Sigmoid colon (tissue), 6 donors: ENCODE measurements at regions not wholly inside any gene's neighbourhood (a gene's known extent, or its start where the extent isn't known, plus 50 kb on each side); places are given as distances from the start of the nearest gene placed in this dataset.

Experiments
- DNase-seq: peaks from one replicate; pipeline ENCODE4 v3.0.0-alpha.2; 2019
- H3K27ac ChIP-seq, 4 donors: fragments of 200-600 bp; sonication (generic); one replicate each; pipeline ENCODE4 v1.5.1; 2016 to 2019; ENCODE audit warnings: mild to moderate bottlenecking in 1 of 4
- H3K27me3 ChIP-seq, 3 donors: fragments of 200-600 bp; sonication (generic); one replicate each; pipeline ENCODE4 v1.5.1; 2019; ENCODE audit warnings: mild to moderate bottlenecking in 1 of 3
- H3K36me3 ChIP-seq, 4 donors: fragments of 200-600 bp; sonication (generic); one replicate each; pipeline ENCODE4 v1.5.1; 2016 to 2019
- H3K4me1 ChIP-seq, 4 donors: fragments of 200-600 bp; sonication (generic); one replicate each; pipeline ENCODE4 v1.5.1; 2017 to 2019
- H3K4me3 ChIP-seq, 4 donors: fragments of 200-600 bp; sonication (generic); one replicate each; pipeline ENCODE4 v1.5.1; 2017 to 2019; ENCODE audit warnings: mild to moderate bottlenecking in 2 of 4, moderate library complexity in 1 of 4
- H3K9me3 ChIP-seq, 4 donors: fragments of 200-600 bp in 3 of 4; sonication (generic) in 3 of 4; one replicate each; pipeline versions ENCODE4 v1.5.1 to v1.6.1; 2013 to 2019
- EP300 ChIP-seq, 4 donors: sonication (generic); formaldehyde crosslinking; IDR thresholded peaks; one replicate each; pipeline ENCODE4 v1.6.1; 2017; ENCODE audit warnings: antibody characterized with exemption in 4 of 4
- POLR2A ChIP-seq, 2 donors: fragments of 450-650 bp; IDR thresholded peaks; one replicate each; pipeline ENCODE4 v1.6.1; 2016; ENCODE audit warnings: antibody characterized with exemption in 2 of 2, mild to moderate bottlenecking in 2 of 2, moderate library complexity in 2 of 2
- POLR2AphosphoS5 ChIP-seq, 4 donors: sonication (generic); formaldehyde crosslinking; IDR thresholded peaks; one replicate each; pipeline ENCODE4 v1.6.1; 2017; ENCODE audit warnings: antibody characterized with exemption in 4 of 4
- WGBS, 2 donors: extraction: QIAGEN DNeasy Blood & Tissue Kit; methylation state at CpG; one replicate each; pipeline ENCODE4 v1.1.7; 2013; 5-methylcytosine and 5-hydroxymethylcytosine counted together
- intact Hi-C: fragments of 100-400 bp; cut with DNase I; formaldehyde crosslinking; loops from one replicate; pipeline ENCODE4 v1.15.1; 2023
- TF ChIP-seq, protein P1 (sequence below), 4 experiments: fragments of 450-650 bp in 3 of 4; fragments of 200-600 bp in 1 of 4; IDR thresholded peaks; one replicate each; pipeline ENCODE4 v1.5.1; 2016 to 2019; ENCODE audit warnings: antibody characterized with exemption in 4 of 4, mild to moderate bottlenecking in 3 of 4, moderate library complexity in 2 of 4
- donor health status: healthy with polysubstance abuse.
- donor health status: healthy.

DNA sequence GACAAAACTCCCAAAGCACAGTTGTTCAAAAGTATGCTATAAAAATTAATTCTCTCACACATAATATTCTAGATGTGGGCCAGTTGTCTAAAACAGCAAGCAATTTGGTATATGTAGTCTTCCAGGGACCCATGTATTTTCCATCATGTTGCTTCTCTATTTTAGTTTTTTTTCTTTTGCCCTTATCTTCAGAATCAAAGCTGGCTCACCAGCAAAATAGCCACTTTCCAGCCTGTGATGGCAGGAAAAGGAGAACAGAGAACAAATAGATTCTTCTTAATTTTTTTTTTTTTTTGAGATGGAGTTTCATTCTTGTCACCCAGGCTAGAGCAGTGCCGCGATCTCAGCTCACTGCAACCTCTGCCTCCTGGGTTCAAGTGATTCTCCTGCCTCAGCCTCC lies 680.8 kb upstream of the TENM3 start:
- no peaks in the 10 kb centered on the region for H3K36me3 ChIP-seq
- intact Hi-C loops = no loop called here
- H3K9me3 ChIP-seq = no peaks in the 10 kb centered on the region
- TF ChIP-seq POLR2A (IDR thresholded peaks at IDR 0.05) (no peak), EP300 (IDR thresholded peaks at IDR 0.05) (no peak), POLR2AphosphoS5 (IDR thresholded peaks at IDR 0.05) (no peak)
- TF ChIP-seq, protein P1, sequence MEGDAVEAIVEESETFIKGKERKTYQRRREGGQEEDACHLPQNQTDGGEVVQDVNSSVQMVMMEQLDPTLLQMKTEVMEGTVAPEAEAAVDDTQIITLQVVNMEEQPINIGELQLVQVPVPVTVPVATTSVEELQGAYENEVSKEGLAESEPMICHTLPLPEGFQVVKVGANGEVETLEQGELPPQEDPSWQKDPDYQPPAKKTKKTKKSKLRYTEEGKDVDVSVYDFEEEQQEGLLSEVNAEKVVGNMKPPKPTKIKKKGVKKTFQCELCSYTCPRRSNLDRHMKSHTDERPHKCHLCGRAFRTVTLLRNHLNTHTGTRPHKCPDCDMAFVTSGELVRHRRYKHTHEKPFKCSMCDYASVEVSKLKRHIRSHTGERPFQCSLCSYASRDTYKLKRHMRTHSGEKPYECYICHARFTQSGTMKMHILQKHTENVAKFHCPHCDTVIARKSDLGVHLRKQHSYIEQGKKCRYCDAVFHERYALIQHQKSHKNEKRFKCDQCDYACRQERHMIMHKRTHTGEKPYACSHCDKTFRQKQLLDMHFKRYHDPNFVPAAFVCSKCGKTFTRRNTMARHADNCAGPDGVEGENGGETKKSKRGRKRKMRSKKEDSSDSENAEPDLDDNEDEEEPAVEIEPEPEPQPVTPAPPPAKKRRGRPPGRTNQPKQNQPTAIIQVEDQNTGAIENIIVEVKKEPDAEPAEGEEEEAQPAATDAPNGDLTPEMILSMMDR (IDR thresholded peaks at IDR 0.05) = no peak
- H3K4me3 ChIP-seq = no peak overlapping the region
- WGBS, 2 donors = 99% methylated on average over 2 of the region's 2 CpGs
- no peaks in the 10 kb centered on the region for H3K4me1 ChIP-seq
- DNase-seq = no peak
- no peak overlapping the region for H3K27ac ChIP-seq
- H3K27me3 ChIP-seq = no peaks in the 10 kb centered on the region

DNA sequence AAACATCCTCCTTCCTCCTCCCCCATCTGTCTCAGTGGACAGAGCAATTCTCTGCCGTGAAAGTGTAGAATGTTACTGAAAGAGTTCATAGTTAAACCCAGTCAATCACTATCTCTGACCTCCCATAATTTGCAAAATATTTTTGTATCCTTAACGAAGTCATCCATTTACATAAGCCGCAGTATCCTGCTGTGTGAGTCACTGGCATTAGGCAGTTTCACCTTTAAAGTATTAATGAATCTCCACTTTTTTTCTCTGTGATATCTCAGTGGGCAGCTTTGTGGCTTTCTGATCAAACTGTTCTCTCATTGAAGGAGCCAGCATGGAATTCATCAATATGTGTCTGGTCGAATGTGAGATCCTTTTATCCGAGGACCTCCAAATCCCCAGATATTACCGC lies 678.6 kb upstream of the TENM3 start:
- no peaks in the 10 kb centered on the region for H3K4me1 ChIP-seq
- intact Hi-C loops = loop anchor here (5.0 kb wide), 1 partner anchor 1243 kb away; no protein-coding TSS in a partner anchor

DNA sequence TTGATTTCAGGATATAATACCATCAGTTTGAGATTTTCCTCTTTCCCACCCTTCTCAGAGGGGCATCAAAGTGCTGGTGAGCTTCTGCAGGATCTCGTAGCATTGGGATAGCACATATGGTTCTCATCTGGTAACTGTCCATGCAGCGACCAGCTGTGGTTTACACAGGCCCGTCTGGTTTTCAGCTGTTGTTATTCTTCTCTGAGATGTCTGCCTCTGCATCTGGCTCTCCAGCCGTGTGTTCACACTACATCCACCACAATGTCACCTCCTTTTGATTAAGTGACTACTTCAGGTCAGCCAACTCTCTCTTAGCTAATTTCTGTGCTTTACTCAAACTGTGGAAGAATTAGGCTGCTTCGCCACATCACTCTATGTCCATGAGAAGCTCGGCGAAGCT lies 676.7 kb upstream of the TENM3 start:
- H3K36me3 ChIP-seq = no peaks in the 10 kb centered on the region
- no peaks in the 10 kb centered on the region for H3K4me1 ChIP-seq
- H3K4me3 ChIP-seq = no peak overlapping the region
- WGBS, 2 donors = 62 to 76% methylated on average over 7 of the region's 7 CpGs
- H3K9me3 ChIP-seq = no peaks in the 10 kb centered on the region
- TF ChIP-seq POLR2AphosphoS5 (IDR thresholded peaks at IDR 0.05) = peak in 2 of 4 donors; percentile 56 to 57
- TF ChIP-seq, protein P1 (IDR thresholded peaks at IDR 0.05) = no peak
- no peaks in the 10 kb centered on the region for H3K27me3 ChIP-seq
- intact Hi-C loops = loop anchor here (5.0 kb wide), 1 partner anchor 1241 kb away; no protein-coding TSS in a partner anchor
- no peak for DNase-seq
- no peak overlapping the region for H3K27ac ChIP-seq

More for the DNA sequence above, 678.6 kb upstream of the TENM3 start:
- Histone ChIP-seq H3K4me3 (no peak overlapping the region), H3K36me3 (no peaks in the 10 kb centered on the region), H3K9me3 (no peaks in the 10 kb centered on the region), H3K27ac (no peak overlapping the region), H3K27me3 (no peaks in the 10 kb centered on the region)
- no peak for DNase-seq
- WGBS, 2 donors = 82 to 88% methylated on average over 6 of the region's 6 CpGs
- TF ChIP-seq, protein P1 (IDR thresholded peaks at IDR 0.05) = no peak
- TF ChIP-seq POLR2A (IDR thresholded peaks at IDR 0.05) (no peak), POLR2AphosphoS5 (IDR thresholded peaks at IDR 0.05) (no peak), EP300 (IDR thresholded peaks at IDR 0.05) (no peak)

DNA sequence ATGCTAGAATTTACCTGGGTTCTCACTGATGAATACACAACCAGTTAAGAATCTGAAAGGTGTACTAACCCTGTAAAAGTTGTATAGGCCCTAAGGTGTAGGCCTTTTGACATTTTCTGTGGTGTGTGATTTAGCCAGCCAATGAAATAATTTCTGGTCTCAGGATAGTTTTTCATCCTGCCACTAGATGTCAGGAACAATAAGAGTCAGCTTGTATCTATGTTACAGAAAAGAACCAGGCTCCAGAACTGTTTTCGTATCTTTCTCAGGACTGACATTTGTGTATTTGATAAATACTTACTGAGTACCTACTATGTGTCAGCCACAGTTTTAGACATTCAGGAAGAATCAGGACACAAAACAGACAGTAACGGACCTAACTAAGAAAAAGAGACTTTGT lies 673.6 kb upstream of the TENM3 start:
- no peaks in the 10 kb centered on the region for H3K4me1 ChIP-seq
- 45 to 58% methylated on average over 2 of the region's 2 CpGs for WGBS, 2 donors
- no peaks in the 10 kb centered on the region for H3K36me3 ChIP-seq
- DNase-seq = no peak
- H3K9me3 ChIP-seq = no peaks in the 10 kb centered on the region
- no peaks in the 10 kb centered on the region for H3K27me3 ChIP-seq
- no peak overlapping the region for H3K27ac ChIP-seq
- no peak for TF ChIP-seq EP300 (IDR thresholded peaks at IDR 0.05)
- no peak for TF ChIP-seq POLR2A (IDR thresholded peaks at IDR 0.05)
- TF ChIP-seq, protein P1 (IDR thresholded peaks at IDR 0.05) = peak in 3 of 4 experiments; percentile 8 to 28 (median 27)
- no peak for TF ChIP-seq POLR2AphosphoS5 (IDR thresholded peaks at IDR 0.05)
- no peak overlapping the region for H3K4me3 ChIP-seq
- intact Hi-C loops = loop anchor here (5.0 kb wide), 1 partner anchor 1238 kb away; no protein-coding TSS in a partner anchor

DNA sequence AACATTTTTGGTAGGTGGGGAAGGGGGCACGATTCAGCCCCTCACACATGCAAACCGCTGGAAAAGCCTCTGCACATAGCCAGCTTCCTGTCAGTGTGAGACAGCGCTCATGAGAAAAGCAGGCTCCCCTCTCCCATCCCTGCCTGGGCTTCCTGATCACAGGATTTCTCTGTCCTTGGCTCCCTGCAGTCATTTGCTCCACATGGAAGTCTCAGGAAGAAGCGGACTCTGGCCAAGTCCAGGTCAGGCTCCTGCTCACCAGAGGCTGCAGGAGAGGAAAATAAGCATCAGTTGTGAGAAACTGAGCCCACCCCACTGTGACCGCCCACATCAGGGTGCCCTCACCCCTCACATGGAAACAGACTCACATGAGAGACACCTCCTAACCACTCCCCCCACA lies 664.3 kb upstream of the TENM3 start:
- DNase-seq = no peak
- 60 to 63% methylated on average over 5 of the region's 5 CpGs for WGBS, 2 donors
- Histone ChIP-seq H3K27ac (no peak overlapping the region), H3K4me3 (no peak overlapping the region), H3K4me1 (no peaks in the 10 kb centered on the region), H3K27me3 (no peaks in the 10 kb centered on the region), H3K9me3 (no peaks in the 10 kb centered on the region), H3K36me3 (no peaks in the 10 kb centered on the region)
- TF ChIP-seq POLR2A (IDR thresholded peaks at IDR 0.05) (no peak), POLR2AphosphoS5 (IDR thresholded peaks at IDR 0.05) (no peak), EP300 (IDR thresholded peaks at IDR 0.05) (no peak)
- TF ChIP-seq, protein P1 (IDR thresholded peaks at IDR 0.05) = no peak
- intact Hi-C loops = no loop called here
